HCT116 (cell line): ENCODE measurements at regions not wholly inside any gene's neighbourhood (a gene's known extent, or its start where the extent isn't known, plus 50 kb on each side); places are given as distances from the start of the nearest gene placed in this dataset.

ENCODE experiments used
- ATAC-seq: fragments of 200-7000 bp; cut with Tn5 transposase; 2 replicates; pipeline ENCODE4 v1.9.1; 2020; ENCODE audit warnings: mild to moderate bottlenecking, moderate library complexity
- BruUV-seq: library from RNA; stranded (reverse); fragments of 400-500 nt; replicated peaks from 2 replicates; lab custom pipeline; 2021; lab: Mats Ljungman, UMichigan
- CTCF ChIA-PET: fragments of 300-600 bp; sonication (Branson Sonifier 250); formaldehyde crosslinking; loops from one replicate; lab custom pipeline; 2021; ENCODE audit warnings: antibody characterized with exemption; lab: Charles Lee
- POLR2A ChIA-PET: fragments of 300-600, 350-600 bp; sonication (Branson Sonifier 250); formaldehyde crosslinking; loops from one replicate; lab custom pipeline; 2021; ENCODE audit warnings: antibody characterized with exemption; lab: Charles Lee
- RAD21 ChIA-PET, 2 experiments: fragments of 300-600 bp; sonication (Branson Sonifier 250); formaldehyde crosslinking; loops; one replicate each; lab custom pipeline; 2023; ENCODE audit warnings: low total read pairs in 2 of 2; ENCODE audit not compliant: uncharacterized antibody in 2 of 2, unreplicated experiment in 2 of 2, low non-redundant PET in 1 of 2; lab: Charles Lee
- DNase-seq: peaks from one replicate; pipeline ENCODE4 v3.0.0-alpha.2; 2010; ENCODE audit warnings: low read depth, low spot score
- H2AFZ ChIP-seq: fragments of 200-600 bp; shearing (Covaris generic), sonication (generic); 2 replicates; pipeline ENCODE4 v1.6.1; 2017; ENCODE audit warnings: low read depth, mixed run types, mixed read lengths, antibody characterized with exemption, low read length; ENCODE audit not compliant: poor library complexity, severe bottlenecking
- H3K27ac ChIP-seq: 2 replicates; pipeline ENCODE4 v1.5.1; 2012; ENCODE audit warnings: low read depth, low read length
- H3K27me3 ChIP-seq: fragments of 200-600 bp; sonication (generic); 2 replicates; pipeline ENCODE4 v1.6.1; 2016; ENCODE audit warnings: mixed run types, low read length, mixed read lengths; ENCODE audit not compliant: insufficient read depth
- H3K36me3 ChIP-seq, 2 experiments: fragments of 200-500 bp in 1 of 2; fragments of 200-600 bp in 1 of 2; sonication (Bioruptor generic) in 1 of 2; sonication (generic) in 1 of 2; 2 replicates each; pipeline versions ENCODE4 v1.5.1 to v1.6.1; 2014 to 2016; ENCODE audit warnings: low read length in 2 of 2, inconsistent platforms in 1 of 2, mixed read lengths in 1 of 2, mixed run types in 1 of 2; ENCODE audit not compliant: insufficient read depth in 2 of 2, control insufficient read depth in 1 of 2
- H3K4me1 ChIP-seq, 2 experiments: fragments of 200-600 bp in 1 of 2; sonication (generic) in 1 of 2; 2 replicates each; pipeline versions ENCODE4 v1.5.1 to v1.6.1; 2012 to 2017; ENCODE audit warnings: low read length in 2 of 2, inconsistent platforms in 1 of 2, mild to moderate bottlenecking in 1 of 2, mixed read lengths in 1 of 2, mixed run types in 1 of 2, moderate library complexity in 1 of 2; ENCODE audit not compliant: insufficient read depth in 2 of 2, control insufficient read depth in 1 of 2
- H3K4me2 ChIP-seq: fragments of 200-600 bp; sonication (generic); 2 replicates; pipeline ENCODE4 v1.6.1; 2017; ENCODE audit warnings: mixed run types, low read length, mixed read lengths
- H3K4me3 ChIP-seq, 2 experiments: fragments of 200-600 bp in 1 of 2; sonication (generic) in 1 of 2; replicated peaks in 1 of 2; 2 replicates each; pipeline ENCODE4 v1.5.1; 2011 to 2016; ENCODE audit warnings: low read length in 2 of 2, control low read depth in 1 of 2, low read depth in 1 of 2, mild to moderate bottlenecking in 1 of 2, mixed read lengths in 1 of 2, mixed run types in 1 of 2
- H3K79me2 ChIP-seq: fragments of 200-600 bp; sonication (generic); 2 replicates; pipeline ENCODE4 v1.6.1; 2017; ENCODE audit warnings: mild to moderate bottlenecking, mixed run types, low read length, moderate library complexity, mixed read lengths; ENCODE audit not compliant: insufficient read depth
- H3K9ac ChIP-seq: fragments of 200-600 bp; sonication (generic); 2 replicates; pipeline ENCODE4 v1.6.1; 2016; ENCODE audit warnings: low read length, mixed read lengths
- H3K9me2 ChIP-seq: fragments of 200-600 bp; sonication (generic), shearing (Covaris generic); 2 replicates; pipeline ENCODE4 v1.6.1; 2017; ENCODE audit warnings: mixed run types, mild to moderate bottlenecking, moderate library complexity; ENCODE audit not compliant: insufficient read depth
- H3K9me3 ChIP-seq, 2 experiments: fragments of 200-500 bp in 1 of 2; fragments of 200-600 bp in 1 of 2; sonication (Bioruptor generic) in 1 of 2; sonication (generic) in 1 of 2; 2 replicates each; pipeline ENCODE4 v1.6.1; 2014 to 2017; ENCODE audit warnings: low read length in 2 of 2, mixed read lengths in 2 of 2, inconsistent platforms in 1 of 2, low read depth in 1 of 2, mild to moderate bottlenecking in 1 of 2, mixed run types in 1 of 2, moderate library complexity in 1 of 2; ENCODE audit not compliant: control insufficient read depth in 1 of 2, insufficient read depth in 1 of 2
- H4K20me1 ChIP-seq: fragments of 200-600 bp; sonication (generic), shearing (Covaris generic); 2 replicates; pipeline ENCODE4 v1.6.1; 2017; ENCODE audit warnings: mixed run types, mild to moderate bottlenecking, moderate library complexity; ENCODE audit not compliant: insufficient read depth
- CBX3 ChIP-seq: IDR thresholded peaks from 2 replicates; pipeline ENCODE4 v1.6.1; 2012; ENCODE audit warnings: low read depth
- ELF1 ChIP-seq: IDR thresholded peaks from 2 replicates; pipeline ENCODE4 v1.6.1; 2012; ENCODE audit warnings: low read depth, borderline replicate concordance
- EZH2 ChIP-seq: fragments of 200-600 bp; sonication (generic); IDR thresholded peaks from 2 replicates; pipeline ENCODE4 v1.6.1; 2017; ENCODE audit warnings: antibody characterized with exemption, mixed run types
- EZH2phosphoT487 ChIP-seq: fragments of 200-600 bp; IDR thresholded peaks from 2 replicates; pipeline ENCODE4 v1.6.1; 2018; ENCODE audit warnings: antibody characterized with exemption, borderline replicate concordance
- FOSL1 ChIP-seq: IDR thresholded peaks from 2 replicates; pipeline ENCODE4 v1.6.1; 2012; ENCODE audit warnings: low read depth
- SP1 ChIP-seq: IDR thresholded peaks from 2 replicates; pipeline ENCODE4 v1.6.1; 2012; ENCODE audit warnings: low read depth
- TCF7L2 ChIP-seq: IDR thresholded peaks from 2 replicates; pipeline ENCODE4 v1.7.0; 2011; ENCODE audit warnings: borderline replicate concordance, inconsistent platforms; ENCODE audit not compliant: insufficient read depth, insufficient read length; ENCODE audit errors: extremely low read depth
- ZFX ChIP-seq: fragments of 450-650 bp; IDR thresholded peaks from 2 replicates; pipeline ENCODE4 v1.6.1; 2017
- ZNF274 ChIP-seq: fragments of 200-500 bp; sonication (Bioruptor generic); IDR thresholded peaks from 2 replicates; pipeline ENCODE4 v1.6.1; 2014; ENCODE audit warnings: mild to moderate bottlenecking, low read depth, low read length, inconsistent platforms
- intact Hi-C: fragments of 100-400 bp; cut with micrococcal nuclease; formaldehyde crosslinking; loops from 2 replicates; pipeline ENCODE4 v1.10.0; 2022
- TF ChIP-seq, protein P1 (sequence below): IDR thresholded peaks from 2 replicates; pipeline ENCODE4 v1.6.1; 2012
- TF ChIP-seq, protein P2 (sequence below): IDR thresholded peaks from 2 replicates; pipeline ENCODE4 v1.6.1; 2012
- TF ChIP-seq, protein P3 (sequence below): IDR thresholded peaks from 2 replicates; pipeline ENCODE4 v1.6.1; 2012; ENCODE audit warnings: low read depth

DNA sequence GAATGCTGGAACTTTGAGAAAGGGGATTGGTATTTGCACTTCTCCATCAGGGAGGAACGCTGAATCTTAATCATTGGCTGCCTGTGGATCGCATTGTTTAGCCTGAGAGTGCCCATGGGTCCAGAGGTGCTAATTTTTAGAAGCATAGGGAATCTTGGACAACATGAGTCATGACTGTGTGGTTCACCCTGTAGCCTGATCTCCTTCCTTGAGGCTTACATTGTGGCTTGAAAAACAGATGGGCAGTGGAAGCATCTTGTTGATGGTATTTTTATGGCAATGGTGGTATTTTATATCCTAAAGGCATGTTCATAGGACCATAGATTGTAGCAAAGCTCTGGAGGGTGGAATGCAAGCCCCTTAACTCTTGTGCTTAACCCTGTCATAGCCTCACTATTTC, 99.2 kb upstream of the DBX1 start:
- no peaks in the 10 kb centered on the region for H4K20me1 ChIP-seq
- H3K27me3 ChIP-seq, result peaks cover 67% of the 10 kb centered on the region
- H3K4me2 ChIP-seq, result no peak overlapping the region
- H3K9ac ChIP-seq, result no peak overlapping the region
- intact Hi-C loops, result no loop called here
- H3K9me2 ChIP-seq, result no peaks in the 10 kb centered on the region
- BruUV-seq, result no TSS peak
- ChIA-PET CTCF (no interaction called here), POLR2A (no interaction called here), RAD21 (no interaction called here)
- H2AFZ ChIP-seq, result no peak overlapping the region
- DNase-seq, result no peak
- H3K27ac ChIP-seq, result no peak overlapping the region
- H3K4me3 ChIP-seq, result no peak overlapping the region
- H3K9me3 ChIP-seq, result no peaks in the 10 kb centered on the region
- no peaks in the 10 kb centered on the region for H3K4me1 ChIP-seq
- no peak for ATAC-seq
- no peaks in the 10 kb centered on the region for H3K79me2 ChIP-seq
- H3K36me3 ChIP-seq, result no peaks in the 10 kb centered on the region
- TF ChIP-seq ZNF274 (no peak), ZFX (no peak), EZH2phosphoT487 (no peak), CBX3 (no peak), FOSL1 (no peak), TCF7L2 (no peak), EZH2 (no peak), ELF1 (no peak), SP1 (no peak)
- TF ChIP-seq, protein P1, sequence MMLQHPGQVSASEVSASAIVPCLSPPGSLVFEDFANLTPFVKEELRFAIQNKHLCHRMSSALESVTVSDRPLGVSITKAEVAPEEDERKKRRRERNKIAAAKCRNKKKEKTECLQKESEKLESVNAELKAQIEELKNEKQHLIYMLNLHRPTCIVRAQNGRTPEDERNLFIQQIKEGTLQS, result no peak
- TF ChIP-seq, protein P2, sequence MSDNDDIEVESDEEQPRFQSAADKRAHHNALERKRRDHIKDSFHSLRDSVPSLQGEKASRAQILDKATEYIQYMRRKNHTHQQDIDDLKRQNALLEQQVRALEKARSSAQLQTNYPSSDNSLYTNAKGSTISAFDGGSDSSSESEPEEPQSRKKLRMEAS, result no peak

DNA sequence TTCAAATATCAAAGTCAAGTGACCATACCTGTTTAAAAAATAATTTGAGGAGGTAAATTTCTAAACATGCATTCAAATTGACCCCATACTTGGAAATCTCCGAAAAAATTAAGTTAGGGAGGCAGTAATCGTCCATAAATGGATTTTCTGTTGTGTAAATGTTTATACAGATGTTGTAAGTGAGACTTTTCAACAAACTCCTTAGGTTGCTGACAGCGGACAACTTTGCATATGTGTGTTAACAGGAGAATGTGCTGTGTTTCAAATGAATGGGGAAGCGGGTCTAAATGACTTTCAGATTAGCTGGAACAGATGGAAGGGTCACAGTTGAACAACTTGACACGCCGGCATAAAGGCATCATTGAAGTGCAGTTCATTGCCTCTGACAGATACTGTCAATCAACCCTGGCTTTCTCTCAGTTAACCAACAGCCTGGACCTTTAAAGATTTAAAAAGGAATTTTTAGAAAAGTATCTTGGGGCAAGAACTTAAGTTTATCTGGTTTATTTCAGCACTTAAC, 98.2 kb upstream of the DBX1 start:
- Histone ChIP-seq H3K4me2 (no peak overlapping the region), H4K20me1 (no peaks in the 10 kb centered on the region), H2AFZ (no peak overlapping the region), H3K9ac (no peak overlapping the region), H3K4me1 (no peaks in the 10 kb centered on the region), H3K9me3 (no peaks in the 10 kb centered on the region), H3K27me3 (peaks cover 73% of the 10 kb centered on the region), H3K9me2 (no peaks in the 10 kb centered on the region), H3K27ac (no peak overlapping the region), H3K36me3 (no peaks in the 10 kb centered on the region), H3K4me3 (no peak overlapping the region), H3K79me2 (no peaks in the 10 kb centered on the region)
- RAD21 ChIA-PET, result no interaction called here
- POLR2A ChIA-PET, result no interaction called here
- CTCF ChIA-PET, result no interaction called here
- BruUV-seq, result no TSS peak
- TF ChIP-seq, protein P2, result no peak
- TF ChIP-seq EZH2phosphoT487 (no peak; the same call in 1 of the 2 replicates), FOSL1 (no peak), CBX3 (no peak)
- TF ChIP-seq, protein P3, sequence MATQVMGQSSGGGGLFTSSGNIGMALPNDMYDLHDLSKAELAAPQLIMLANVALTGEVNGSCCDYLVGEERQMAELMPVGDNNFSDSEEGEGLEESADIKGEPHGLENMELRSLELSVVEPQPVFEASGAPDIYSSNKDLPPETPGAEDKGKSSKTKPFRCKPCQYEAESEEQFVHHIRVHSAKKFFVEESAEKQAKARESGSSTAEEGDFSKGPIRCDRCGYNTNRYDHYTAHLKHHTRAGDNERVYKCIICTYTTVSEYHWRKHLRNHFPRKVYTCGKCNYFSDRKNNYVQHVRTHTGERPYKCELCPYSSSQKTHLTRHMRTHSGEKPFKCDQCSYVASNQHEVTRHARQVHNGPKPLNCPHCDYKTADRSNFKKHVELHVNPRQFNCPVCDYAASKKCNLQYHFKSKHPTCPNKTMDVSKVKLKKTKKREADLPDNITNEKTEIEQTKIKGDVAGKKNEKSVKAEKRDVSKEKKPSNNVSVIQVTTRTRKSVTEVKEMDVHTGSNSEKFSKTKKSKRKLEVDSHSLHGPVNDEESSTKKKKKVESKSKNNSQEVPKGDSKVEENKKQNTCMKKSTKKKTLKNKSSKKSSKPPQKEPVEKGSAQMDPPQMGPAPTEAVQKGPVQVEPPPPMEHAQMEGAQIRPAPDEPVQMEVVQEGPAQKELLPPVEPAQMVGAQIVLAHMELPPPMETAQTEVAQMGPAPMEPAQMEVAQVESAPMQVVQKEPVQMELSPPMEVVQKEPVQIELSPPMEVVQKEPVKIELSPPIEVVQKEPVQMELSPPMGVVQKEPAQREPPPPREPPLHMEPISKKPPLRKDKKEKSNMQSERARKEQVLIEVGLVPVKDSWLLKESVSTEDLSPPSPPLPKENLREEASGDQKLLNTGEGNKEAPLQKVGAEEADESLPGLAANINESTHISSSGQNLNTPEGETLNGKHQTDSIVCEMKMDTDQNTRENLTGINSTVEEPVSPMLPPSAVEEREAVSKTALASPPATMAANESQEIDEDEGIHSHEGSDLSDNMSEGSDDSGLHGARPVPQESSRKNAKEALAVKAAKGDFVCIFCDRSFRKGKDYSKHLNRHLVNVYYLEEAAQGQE, result no peak
- DNase-seq, result no peak
- intact Hi-C loops, result no loop called here
- ATAC-seq, result no peak
